GM12878 (cell line): ENCODE measurements at regions not wholly inside any gene's neighbourhood (a gene's known extent, or its start where the extent isn't known, plus 50 kb on each side); places are given as distances from the start of the nearest gene placed in this dataset.

Source experiments
- CBFB ChIP-seq: IDR thresholded peaks from 2 replicates; pipeline ENCODE4 v1.6.1; 2016; ENCODE audit warnings: antibody characterized with exemption, low read depth
- GABPA ChIP-seq: IDR thresholded peaks from 2 replicates; pipeline ENCODE4 v1.6.1; 2014; ENCODE audit warnings: antibody characterized with exemption, low read depth, mild to moderate bottlenecking, inconsistent platforms
- MTA3 ChIP-seq: IDR thresholded peaks from 2 replicates; pipeline ENCODE4 v1.6.1; 2012; ENCODE audit warnings: low read length, inconsistent platforms, borderline replicate concordance
- POLR2A ChIP-seq: IDR thresholded peaks from 2 replicates; pipeline ENCODE4 v1.6.1; 2011; ENCODE audit warnings: low read depth, mild to moderate bottlenecking, low read length
- TAF1 ChIP-seq: IDR thresholded peaks from 2 replicates; pipeline ENCODE4 v1.6.1; 2011; ENCODE audit warnings: mild to moderate bottlenecking, low read depth, low read length, borderline replicate concordance
- TF ChIP-seq, protein P1 (sequence below): fragments of 450-650 bp; IDR thresholded peaks from 2 replicates; pipeline ENCODE4 v1.6.1; 2017; ENCODE audit warnings: antibody characterized with exemption, mild to moderate bottlenecking, moderate library complexity
- TF ChIP-seq, protein P2 (sequence below), 3 experiments: IDR thresholded peaks in 2 of 3; conservative IDR thresholded peaks in 1 of 3; 2 replicates each; pipeline ENCODE4 v1.5.1; 2011; ENCODE audit warnings: low read depth in 3 of 3, low read length in 3 of 3, mild to moderate bottlenecking in 3 of 3, control low read depth in 2 of 3, moderate library complexity in 2 of 3, inconsistent platforms in 1 of 3, mixed read lengths in 1 of 3; ENCODE audit not compliant: control insufficient read depth in 2 of 3, insufficient read depth in 1 of 3; ENCODE audit errors: extremely low read depth in 1 of 3

GRCh38 chr2:180871649-180872048 lies 108.8 kb upstream of the UBE2E3 start:
- TF ChIP-seq, protein P1, sequence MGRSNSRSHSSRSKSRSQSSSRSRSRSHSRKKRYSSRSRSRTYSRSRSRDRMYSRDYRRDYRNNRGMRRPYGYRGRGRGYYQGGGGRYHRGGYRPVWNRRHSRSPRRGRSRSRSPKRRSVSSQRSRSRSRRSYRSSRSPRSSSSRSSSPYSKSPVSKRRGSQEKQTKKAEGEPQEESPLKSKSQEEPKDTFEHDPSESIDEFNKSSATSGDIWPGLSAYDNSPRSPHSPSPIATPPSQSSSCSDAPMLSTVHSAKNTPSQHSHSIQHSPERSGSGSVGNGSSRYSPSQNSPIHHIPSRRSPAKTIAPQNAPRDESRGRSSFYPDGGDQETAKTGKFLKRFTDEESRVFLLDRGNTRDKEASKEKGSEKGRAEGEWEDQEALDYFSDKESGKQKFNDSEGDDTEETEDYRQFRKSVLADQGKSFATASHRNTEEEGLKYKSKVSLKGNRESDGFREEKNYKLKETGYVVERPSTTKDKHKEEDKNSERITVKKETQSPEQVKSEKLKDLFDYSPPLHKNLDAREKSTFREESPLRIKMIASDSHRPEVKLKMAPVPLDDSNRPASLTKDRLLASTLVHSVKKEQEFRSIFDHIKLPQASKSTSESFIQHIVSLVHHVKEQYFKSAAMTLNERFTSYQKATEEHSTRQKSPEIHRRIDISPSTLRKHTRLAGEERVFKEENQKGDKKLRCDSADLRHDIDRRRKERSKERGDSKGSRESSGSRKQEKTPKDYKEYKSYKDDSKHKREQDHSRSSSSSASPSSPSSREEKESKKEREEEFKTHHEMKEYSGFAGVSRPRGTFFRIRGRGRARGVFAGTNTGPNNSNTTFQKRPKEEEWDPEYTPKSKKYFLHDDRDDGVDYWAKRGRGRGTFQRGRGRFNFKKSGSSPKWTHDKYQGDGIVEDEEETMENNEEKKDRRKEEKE = no peak
- TF ChIP-seq TAF1 (no peak), POLR2A (no peak), GABPA (no peak), CBFB (no peak), MTA3 (no peak)
- TF ChIP-seq, protein P2, sequence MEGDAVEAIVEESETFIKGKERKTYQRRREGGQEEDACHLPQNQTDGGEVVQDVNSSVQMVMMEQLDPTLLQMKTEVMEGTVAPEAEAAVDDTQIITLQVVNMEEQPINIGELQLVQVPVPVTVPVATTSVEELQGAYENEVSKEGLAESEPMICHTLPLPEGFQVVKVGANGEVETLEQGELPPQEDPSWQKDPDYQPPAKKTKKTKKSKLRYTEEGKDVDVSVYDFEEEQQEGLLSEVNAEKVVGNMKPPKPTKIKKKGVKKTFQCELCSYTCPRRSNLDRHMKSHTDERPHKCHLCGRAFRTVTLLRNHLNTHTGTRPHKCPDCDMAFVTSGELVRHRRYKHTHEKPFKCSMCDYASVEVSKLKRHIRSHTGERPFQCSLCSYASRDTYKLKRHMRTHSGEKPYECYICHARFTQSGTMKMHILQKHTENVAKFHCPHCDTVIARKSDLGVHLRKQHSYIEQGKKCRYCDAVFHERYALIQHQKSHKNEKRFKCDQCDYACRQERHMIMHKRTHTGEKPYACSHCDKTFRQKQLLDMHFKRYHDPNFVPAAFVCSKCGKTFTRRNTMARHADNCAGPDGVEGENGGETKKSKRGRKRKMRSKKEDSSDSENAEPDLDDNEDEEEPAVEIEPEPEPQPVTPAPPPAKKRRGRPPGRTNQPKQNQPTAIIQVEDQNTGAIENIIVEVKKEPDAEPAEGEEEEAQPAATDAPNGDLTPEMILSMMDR (IDR thresholded peaks at IDR 0.05 in 2 of 3, conservative IDR thresholded peaks at IDR 0.05 in 1 of 3; ENCODE audit: control insufficient read depth in 2 of 3, extremely low read depth in 1 of 3, insufficient read depth in 1 of 3, low read depth in 3 of 3, low read length in 3 of 3) = no peak
